ENCODE measurements at regions not wholly inside any gene's neighbourhood (a gene's known extent, or its start where the extent isn't known, plus 50 kb on each side); places are given as distances from the start of the nearest gene placed in this dataset.

GRCh38 chr18:61742565-61743429 lies 150.0 kb downstream of the RNF152 start:
- no peak overlapping the region for H3K4me3 ChIP-seq (ENCODE audit: low read length)
- DNase-seq (ENCODE audit: low read depth) = no peak
- H3K27me3 ChIP-seq (replicated peaks; ENCODE audit: control insufficient read depth, insufficient read depth, low read length) = no peaks in the 10 kb centered on the region
- peaks cover 35% of the 10 kb centered on the region for H3K4me1 ChIP-seq (ENCODE audit: control insufficient read depth, insufficient read depth, low read length)
- H3K36me3 ChIP-seq (ENCODE audit: control insufficient read depth, insufficient read depth, low read length, severe bottlenecking) = no peaks in the 10 kb centered on the region
- H3K9ac ChIP-seq (ENCODE audit: low read length) = no peak overlapping the region
- H3K9me3 ChIP-seq (ENCODE audit: control insufficient read depth, low read length) = no peaks in the 10 kb centered on the region

- H3K9ac ChIP-seq (ENCODE audit: low read length) = no peak overlapping the region
- no peak for DNase-seq (ENCODE audit: low read depth)
- peaks cover 36% of the 10 kb centered on the region for H3K4me1 ChIP-seq (ENCODE audit: control insufficient read depth, insufficient read depth, low read length)
These were observed 150.8 kb downstream of the RNF152 start for GRCh38 chr18:61741881-61742454.

GRCh38 chr18:61738488-61738887 lies 154.3 kb downstream of the RNF152 start:
- Histone ChIP-seq H3K36me3 (ENCODE audit: control insufficient read depth, insufficient read depth, low read length, severe bottlenecking) (no peaks in the 10 kb centered on the region), H3K4me1 (ENCODE audit: control insufficient read depth, insufficient read depth, low read length) (peaks cover 38% of the 10 kb centered on the region), H3K9ac (ENCODE audit: low read length) (no peak overlapping the region), H3K27me3 (replicated peaks; ENCODE audit: control insufficient read depth, insufficient read depth, low read length) (no peaks in the 10 kb centered on the region), H3K9me3 (ENCODE audit: control insufficient read depth, low read length) (no peaks in the 10 kb centered on the region), H3K4me3 (ENCODE audit: low read length) (no peak overlapping the region)
- peak; percentile 60 for DNase-seq (ENCODE audit: low read depth)

More at GRCh38 chr18:61741881-61742454, 150.8 kb downstream of the RNF152 start:
- Histone ChIP-seq H3K9me3 (ENCODE audit: control insufficient read depth, low read length) (no peaks in the 10 kb centered on the region), H3K4me3 (ENCODE audit: low read length) (no peak overlapping the region), H3K27me3 (replicated peaks; ENCODE audit: control insufficient read depth, insufficient read depth, low read length) (no peaks in the 10 kb centered on the region), H3K36me3 (ENCODE audit: control insufficient read depth, insufficient read depth, low read length, severe bottlenecking) (no peaks in the 10 kb centered on the region)

DNA sequence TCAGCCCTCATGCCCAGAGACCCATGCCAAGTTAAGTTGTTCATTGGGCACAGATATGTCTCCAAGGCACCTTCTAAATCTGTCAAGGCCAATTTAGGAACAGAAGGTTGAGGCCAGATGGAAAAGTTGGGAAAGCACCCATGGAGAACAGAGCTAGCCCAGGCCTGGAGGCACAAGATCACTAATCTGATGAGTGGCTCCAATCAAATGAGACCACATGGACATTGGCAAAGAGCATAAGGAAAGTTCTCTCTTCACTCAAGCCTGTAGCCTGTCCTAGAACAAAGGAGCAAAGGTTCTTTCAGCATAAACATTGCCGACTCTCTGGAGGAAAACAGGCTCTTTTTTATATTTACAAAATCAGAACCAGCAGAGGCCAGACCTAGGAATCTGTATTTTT lies 154.8 kb downstream of the RNF152 start:
- H3K9ac ChIP-seq (ENCODE audit: low read length) = no peak overlapping the region
- H3K36me3 ChIP-seq (ENCODE audit: control insufficient read depth, insufficient read depth, low read length, severe bottlenecking) = no peaks in the 10 kb centered on the region
- DNase-seq (ENCODE audit: low read depth) = peak; percentile 63
- H3K4me3 ChIP-seq (ENCODE audit: low read length) = no peak overlapping the region
- no peaks in the 10 kb centered on the region for H3K9me3 ChIP-seq (ENCODE audit: control insufficient read depth, low read length)
- no peaks in the 10 kb centered on the region for H3K27me3 ChIP-seq (replicated peaks; ENCODE audit: control insufficient read depth, insufficient read depth, low read length)
- H3K4me1 ChIP-seq (ENCODE audit: control insufficient read depth, insufficient read depth, low read length) = peaks cover 36% of the 10 kb centered on the region

DNA sequence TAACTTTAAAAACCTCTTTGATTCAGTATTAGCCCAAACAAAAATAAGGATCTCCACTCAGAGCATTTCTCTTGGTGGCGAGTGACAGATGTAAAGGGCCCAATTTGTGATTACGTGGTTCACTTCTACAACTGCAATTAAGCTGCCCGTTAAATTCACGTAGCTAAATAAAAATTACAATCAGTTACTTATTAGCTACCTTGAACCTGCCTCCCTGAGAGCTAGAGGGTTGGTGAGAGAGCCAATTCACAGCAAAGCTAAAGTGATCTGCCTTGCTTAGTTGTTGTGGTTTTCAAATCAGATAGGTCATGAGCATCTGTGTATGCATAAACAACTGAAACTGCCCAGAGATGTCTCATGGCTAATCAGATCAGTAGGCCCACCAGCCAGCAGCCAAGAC lies 156.7 kb downstream of the RNF152 start:
- Histone ChIP-seq H3K9ac (ENCODE audit: low read length) (no peak overlapping the region), H3K27me3 (replicated peaks; ENCODE audit: control insufficient read depth, insufficient read depth, low read length) (no peaks in the 10 kb centered on the region), H3K36me3 (ENCODE audit: control insufficient read depth, insufficient read depth, low read length, severe bottlenecking) (no peaks in the 10 kb centered on the region), H3K9me3 (ENCODE audit: control insufficient read depth, low read length) (no peaks in the 10 kb centered on the region), H3K4me3 (ENCODE audit: low read length) (no peak overlapping the region), H3K4me1 (ENCODE audit: control insufficient read depth, insufficient read depth, low read length) (peaks cover 50% of the 10 kb centered on the region)
- no peak for DNase-seq (ENCODE audit: low read depth)

DNA sequence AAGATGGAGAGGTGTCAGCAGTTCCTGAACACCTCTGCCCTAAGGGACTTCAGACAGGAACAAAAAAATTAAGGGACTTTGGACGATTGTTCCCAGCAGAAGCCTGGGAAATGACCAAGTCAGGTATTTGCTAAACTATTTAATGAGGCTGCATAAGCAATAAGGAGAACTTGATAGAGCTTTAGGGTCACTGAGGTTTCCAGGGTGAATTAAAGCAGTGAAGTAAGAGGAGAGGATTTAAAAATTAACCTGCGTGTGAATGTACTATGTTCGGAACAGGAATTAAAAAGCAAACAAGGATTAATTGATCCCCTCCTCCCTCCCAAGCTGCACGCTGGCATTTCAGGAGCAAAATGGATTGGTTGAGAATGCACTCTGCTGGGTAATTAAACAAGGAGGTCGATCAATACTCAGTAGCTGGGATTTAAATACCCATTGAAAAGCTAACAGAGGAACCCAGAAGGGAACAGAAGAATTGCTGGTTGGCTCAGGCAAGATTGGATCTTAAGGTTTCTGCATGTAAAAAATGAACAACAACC lies 157.2 kb downstream of the RNF152 start:
- Histone ChIP-seq H3K27me3 (replicated peaks; ENCODE audit: control insufficient read depth, insufficient read depth, low read length) (no peaks in the 10 kb centered on the region), H3K9ac (ENCODE audit: low read length) (no peak overlapping the region), H3K4me1 (ENCODE audit: control insufficient read depth, insufficient read depth, low read length) (peaks cover 55% of the 10 kb centered on the region), H3K36me3 (ENCODE audit: control insufficient read depth, insufficient read depth, low read length, severe bottlenecking) (no peaks in the 10 kb centered on the region), H3K4me3 (ENCODE audit: low read length) (no peak overlapping the region), H3K9me3 (ENCODE audit: control insufficient read depth, low read length) (no peaks in the 10 kb centered on the region)
- DNase-seq (ENCODE audit: low read depth) = no peak

GRCh38 chr18:61734396-61734795 lies 158.4 kb downstream of the RNF152 start:
- Histone ChIP-seq H3K4me3 (ENCODE audit: low read length) (no peak overlapping the region), H3K27me3 (replicated peaks; ENCODE audit: control insufficient read depth, insufficient read depth, low read length) (no peaks in the 10 kb centered on the region), H3K4me1 (ENCODE audit: control insufficient read depth, insufficient read depth, low read length) (peaks cover 55% of the 10 kb centered on the region), H3K9ac (ENCODE audit: low read length) (no peak overlapping the region), H3K36me3 (ENCODE audit: control insufficient read depth, insufficient read depth, low read length, severe bottlenecking) (no peaks in the 10 kb centered on the region), H3K9me3 (ENCODE audit: control insufficient read depth, low read length) (no peaks in the 10 kb centered on the region)
- DNase-seq (ENCODE audit: low read depth) = no peak

DNA sequence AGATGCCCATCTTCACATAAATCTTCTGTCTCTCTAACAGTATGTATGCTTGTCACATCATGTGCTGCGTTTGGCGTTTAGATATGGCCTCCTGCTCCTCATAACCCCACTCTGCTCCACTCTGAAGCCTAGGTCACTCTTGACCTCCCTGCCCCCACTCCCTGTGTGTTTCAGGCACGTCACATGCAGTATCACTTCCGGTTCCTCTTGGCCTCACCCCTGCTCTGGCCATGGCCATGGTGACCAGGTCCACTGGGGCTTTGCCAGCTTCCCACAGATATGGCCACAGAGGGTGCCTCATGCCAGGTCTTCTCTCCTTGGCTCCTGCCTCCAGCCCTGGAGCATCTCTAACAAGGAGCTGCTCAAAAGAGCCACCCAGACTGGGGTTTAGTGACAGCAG lies 160.0 kb downstream of the RNF152 start:
- no peak for DNase-seq (ENCODE audit: low read depth)
- no peaks in the 10 kb centered on the region for H3K9me3 ChIP-seq (ENCODE audit: control insufficient read depth, low read length)
- H3K4me3 ChIP-seq (ENCODE audit: low read length) = no peak overlapping the region

DNA sequence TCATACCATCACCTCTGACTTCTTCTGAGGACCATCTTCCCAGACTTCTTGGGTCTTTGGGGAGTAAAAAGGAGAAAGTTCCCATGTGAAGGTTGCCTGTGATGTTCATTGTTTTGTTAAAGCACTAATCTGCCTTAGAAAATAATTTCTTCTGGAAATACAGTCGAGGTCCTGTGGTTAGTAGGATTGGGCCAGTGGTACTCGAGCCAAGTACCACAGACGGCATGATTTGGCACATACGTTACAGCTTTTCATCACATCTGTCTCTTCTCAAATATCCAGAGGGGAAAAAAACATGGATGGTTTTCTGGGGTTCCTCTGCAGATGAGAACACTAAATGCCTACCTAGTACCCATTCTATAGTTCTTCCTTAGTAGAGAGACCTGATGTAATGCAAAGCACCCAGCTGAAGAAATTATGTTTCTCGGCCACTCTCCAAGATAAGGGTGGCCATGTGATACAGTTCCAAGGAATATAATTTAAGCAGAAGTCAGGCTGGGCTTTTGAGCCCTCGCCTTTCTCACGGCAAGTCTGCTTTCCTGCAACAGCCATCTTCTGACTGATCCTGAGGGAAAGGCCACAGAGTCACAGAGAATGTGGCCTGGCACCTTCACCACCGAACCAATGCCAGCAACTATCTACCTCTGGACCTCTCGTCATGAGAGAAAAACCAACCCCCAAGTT lies 161.0 kb downstream of the RNF152 start:
- Histone ChIP-seq H3K36me3 (ENCODE audit: control insufficient read depth, insufficient read depth, low read length, severe bottlenecking) (no peaks in the 10 kb centered on the region), H3K9me3 (ENCODE audit: control insufficient read depth, low read length) (no peaks in the 10 kb centered on the region), H3K4me1 (ENCODE audit: control insufficient read depth, insufficient read depth, low read length) (peaks cover 40% of the 10 kb centered on the region), H3K27me3 (replicated peaks; ENCODE audit: control insufficient read depth, insufficient read depth, low read length) (no peaks in the 10 kb centered on the region), H3K4me3 (ENCODE audit: low read length) (no peak overlapping the region), H3K9ac (ENCODE audit: low read length) (peak overlapping the region; percentile 52)
- no peak for DNase-seq (ENCODE audit: low read depth)

More for the DNA sequence above, 160.0 kb downstream of the RNF152 start:
- H3K27me3 ChIP-seq (replicated peaks; ENCODE audit: control insufficient read depth, insufficient read depth, low read length) = no peaks in the 10 kb centered on the region
- H3K4me1 ChIP-seq (ENCODE audit: control insufficient read depth, insufficient read depth, low read length) = peaks cover 42% of the 10 kb centered on the region
- no peaks in the 10 kb centered on the region for H3K36me3 ChIP-seq (ENCODE audit: control insufficient read depth, insufficient read depth, low read length, severe bottlenecking)
- H3K9ac ChIP-seq (ENCODE audit: low read length) = no peak overlapping the region

DNA sequence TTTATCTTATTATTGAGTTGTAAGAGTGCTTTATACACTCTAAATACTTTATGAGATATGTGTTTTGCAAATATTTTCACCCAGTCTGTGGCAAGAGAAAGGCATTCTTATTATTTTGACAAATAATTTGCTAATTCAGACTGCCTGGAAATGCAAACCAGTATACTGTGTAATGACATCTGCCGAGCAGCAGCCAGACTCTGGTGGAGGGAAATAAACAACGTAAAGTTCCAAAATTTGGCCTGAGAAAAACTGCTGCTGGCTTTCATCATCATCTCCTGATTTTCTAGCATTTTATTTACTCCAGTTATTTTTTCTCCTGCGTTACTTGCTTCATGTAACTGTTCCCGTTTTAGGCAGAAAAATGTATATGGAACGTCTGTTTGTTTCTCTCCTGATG lies 161.6 kb downstream of the RNF152 start:
- peak overlapping the region; percentile 52 for H3K9ac ChIP-seq (ENCODE audit: low read length)
- H3K27me3 ChIP-seq (replicated peaks; ENCODE audit: control insufficient read depth, insufficient read depth, low read length) = no peaks in the 10 kb centered on the region
- H3K4me3 ChIP-seq (ENCODE audit: low read length) = no peak overlapping the region
- H3K4me1 ChIP-seq (ENCODE audit: control insufficient read depth, insufficient read depth, low read length) = peaks cover 40% of the 10 kb centered on the region
- H3K36me3 ChIP-seq (ENCODE audit: control insufficient read depth, insufficient read depth, low read length, severe bottlenecking) = no peaks in the 10 kb centered on the region
- no peak for DNase-seq (ENCODE audit: low read depth)
- no peaks in the 10 kb centered on the region for H3K9me3 ChIP-seq (ENCODE audit: control insufficient read depth, low read length)

DNA sequence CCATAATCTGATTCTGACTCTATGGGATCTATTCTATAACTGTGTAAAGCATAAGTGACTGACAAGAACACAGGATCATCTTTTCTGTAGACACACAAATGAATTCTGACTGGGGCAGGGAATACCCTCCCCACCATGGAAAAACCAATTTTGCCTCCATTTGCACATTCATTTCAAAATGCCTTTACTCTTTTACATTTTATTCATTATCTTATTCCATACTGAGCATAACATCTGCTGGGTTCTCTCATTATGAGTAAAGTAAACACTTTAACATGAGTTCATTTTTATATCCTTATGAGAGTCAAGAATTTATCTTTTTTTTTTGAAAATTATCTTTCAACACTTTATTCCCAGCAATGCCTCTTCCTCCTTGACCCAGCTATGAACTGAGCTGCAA lies 163.5 kb downstream of the RNF152 start:
- peaks cover 36% of the 10 kb centered on the region for H3K4me1 ChIP-seq (ENCODE audit: control insufficient read depth, insufficient read depth, low read length)
- DNase-seq (ENCODE audit: low read depth) = no peak
- no peaks in the 10 kb centered on the region for H3K9me3 ChIP-seq (ENCODE audit: control insufficient read depth, low read length)
- no peak overlapping the region for H3K9ac ChIP-seq (ENCODE audit: low read length)
- H3K4me3 ChIP-seq (ENCODE audit: low read length) = no peak overlapping the region
- H3K36me3 ChIP-seq (ENCODE audit: control insufficient read depth, insufficient read depth, low read length, severe bottlenecking) = no peaks in the 10 kb centered on the region
- H3K27me3 ChIP-seq (replicated peaks; ENCODE audit: control insufficient read depth, insufficient read depth, low read length) = no peaks in the 10 kb centered on the region

All from adipocyte (in vitro differentiated cells).